ENCODE measurements at regions not wholly inside any gene's neighbourhood (a gene's known extent, or its start where the extent isn't known, plus 50 kb on each side); places are given as distances from the start of the nearest gene placed in this dataset.

DNA sequence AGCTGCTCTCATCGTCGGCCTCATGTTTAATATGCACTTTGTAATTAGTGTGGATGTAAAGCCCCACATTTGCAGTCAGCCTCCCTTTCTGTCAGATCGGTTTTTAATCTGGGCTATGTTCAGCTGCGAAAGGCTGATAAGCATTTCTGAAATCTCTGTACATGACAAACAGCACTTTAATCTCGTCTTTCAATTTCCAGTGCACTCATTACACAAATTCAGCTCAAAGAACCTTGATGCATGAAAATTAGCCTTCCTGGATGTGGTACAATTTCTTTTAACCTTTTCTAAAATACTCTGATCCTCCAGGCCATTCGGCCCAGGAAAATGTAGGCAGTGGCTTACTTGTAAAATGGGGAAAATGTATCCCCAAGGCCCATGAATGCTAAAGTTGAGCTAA, 265.1 kb downstream of the RND3 start:
- TF ChIP-seq POLR2A (IDR thresholded peaks at IDR 0.05; ENCODE audit: low read depth, low read length) (no peak), POLR2AphosphoS5 (IDR thresholded peaks at IDR 0.05; ENCODE audit: low read depth, low read length) (no peak), TAF1 (IDR thresholded peaks at IDR 0.05; ENCODE audit: borderline replicate concordance, low read depth, low read length) (no peak)
